GM19372 (cell line): ENCODE measurements at regions not wholly inside any gene's neighbourhood (a gene's known extent, or its start where the extent isn't known, plus 50 kb on each side); places are given as distances from the start of the nearest gene placed in this dataset.
"Not testable (repeated sequence)": the region's sequence is repeated elsewhere in the genome, so short reads cannot be mapped to it uniquely, and the experiment has no call there.

Experiments
- ATAC-seq: cut with Tn5 transposase; IDR thresholded peaks from one replicate; pipeline ENCODE4 v1.9.1; 2021; ENCODE audit warnings: mild to moderate bottlenecking, low read depth, moderate library complexity; ENCODE audit not compliant: unreplicated experiment

GRCh38 chr7:65259864-65260525 lies 113.7 kb upstream of the ZNF92 start:
- ATAC-seq = not testable (repeated sequence)

GRCh38 chr7:65254061-65254460 lies 119.6 kb upstream of the ZNF92 start:
- no peak for ATAC-seq

GRCh38 chr7:65251851-65252620 lies 121.6 kb upstream of the ZNF92 start:
- peak; percentile 62 for ATAC-seq

- ATAC-seq = no peak
Measured at GRCh38 chr7:65250697-65251395, 122.8 kb upstream of the ZNF92 start.

GRCh38 chr7:65250216-65250615 lies 123.4 kb upstream of the ZNF92 start:
- ATAC-seq = no peak

- no peak for ATAC-seq
Measured at GRCh38 chr7:65247491-65247890, 126.2 kb upstream of the ZNF92 start.

GRCh38 chr7:65239707-65240352 lies 133.8 kb upstream of the ZNF92 start:
- no peak for ATAC-seq

GRCh38 chr7:65239324-65239706 lies 134.3 kb upstream of the ZNF92 start:
- no peak for ATAC-seq

GRCh38 chr7:65238785-65239184 lies 134.9 kb upstream of the ZNF92 start:
- ATAC-seq = no peak

GRCh38 chr7:65235586-65235985 lies 138.1 kb upstream of the ZNF92 start:
- ATAC-seq = no peak

- no peak for ATAC-seq
Measured at GRCh38 chr7:65233409-65234034, 140.1 kb upstream of the ZNF92 start.

GRCh38 chr7:65230231-65230630 lies 143.4 kb upstream of the ZNF92 start:
- no peak for ATAC-seq

GRCh38 chr7:65225422-65226006 lies 148.1 kb upstream of the ZNF92 start:
- ATAC-seq = no peak

GRCh38 chr7:65222655-65223054 lies 151.0 kb upstream of the ZNF92 start:
- ATAC-seq = no peak

GRCh38 chr7:65221683-65222082 lies 152.0 kb upstream of the ZNF92 start:
- ATAC-seq = no peak

GRCh38 chr7:65219623-65220022 lies 154.0 kb upstream of the ZNF92 start:
- ATAC-seq = no peak

- peak; percentile 81 for ATAC-seq
Measured at GRCh38 chr7:65216469-65216868, 157.2 kb upstream of the ZNF92 start.

- ATAC-seq = not testable (repeated sequence)
Measured at GRCh38 chr7:65213260-65213659, 160.4 kb upstream of the ZNF92 start.

- ATAC-seq = not testable (repeated sequence)
Measured at GRCh38 chr7:65199221-65199620, 174.4 kb upstream of the ZNF92 start.
